ENCODE measurements at regions not wholly inside any gene's neighbourhood (a gene's known extent, or its start where the extent isn't known, plus 50 kb on each side); places are given as distances from the start of the nearest gene placed in this dataset.

GRCh38 chr12:17169726-17170471, 563.9 kb upstream of the LMO3 start:
- Histone ChIP-seq H3K4me3 (no peak overlapping the region), H3K4me1 (ENCODE audit: insufficient read depth) (no peaks in the 10 kb centered on the region), H3K27ac (no peak overlapping the region), H3K9me3 (no peaks in the 10 kb centered on the region), H3K36me3 (no peaks in the 10 kb centered on the region), H3K27me3 (no peaks in the 10 kb centered on the region)
- DNase-seq: no peak
- intact Hi-C loops (cut with DNase I): no loop called here
- TF ChIP-seq POLR2A (IDR thresholded peaks at IDR 0.05): no peak
- TF ChIP-seq EP300 (IDR thresholded peaks at IDR 0.05): no peak
- TF ChIP-seq CTCF (IDR thresholded peaks at IDR 0.05): no peak
- 44 to 54% (median 45%) methylated on average over 5 of the region's 5 CpGs for WGBS, 3 donors

- whole genome bisulfite sequencing, 3 donors: 63 to 75% (median 68%) methylated on average over 12 of the region's 12 CpGs
- intact Hi-C loops (cut with DNase I): no loop called here
- no peak for TF ChIP-seq POLR2A (IDR thresholded peaks at IDR 0.05)
- no peak for TF ChIP-seq EP300 (IDR thresholded peaks at IDR 0.05)
- no peak for TF ChIP-seq CTCF (IDR thresholded peaks at IDR 0.05)
Measured at GRCh38 chr12:17159506-17160300, 553.7 kb upstream of the LMO3 start.

GRCh38 chr12:17158201-17158600, 552.2 kb upstream of the LMO3 start:
- no peak for DNase-seq
- no peaks in the 10 kb centered on the region for H3K36me3 ChIP-seq
- no peak for TF ChIP-seq EP300 (IDR thresholded peaks at IDR 0.05)
- TF ChIP-seq CTCF (IDR thresholded peaks at IDR 0.05): no peak
- no peak for TF ChIP-seq POLR2A (IDR thresholded peaks at IDR 0.05)
- no peak overlapping the region for H3K4me3 ChIP-seq
- WGBS, 3 donors: 43 to 56% (median 53%) methylated on average over 1 of the region's 1 CpG
- H3K9me3 ChIP-seq: no peaks in the 10 kb centered on the region
- H3K27me3 ChIP-seq: no peaks in the 10 kb centered on the region
- no peaks in the 10 kb centered on the region for H3K4me1 ChIP-seq (ENCODE audit: insufficient read depth)
- intact Hi-C loops (cut with DNase I): no loop called here
- no peak overlapping the region for H3K27ac ChIP-seq

More at GRCh38 chr12:17159506-17160300, 553.7 kb upstream of the LMO3 start:
- H3K36me3 ChIP-seq: no peaks in the 10 kb centered on the region
- no peak overlapping the region for H3K4me3 ChIP-seq
- no peaks in the 10 kb centered on the region for H3K4me1 ChIP-seq (ENCODE audit: insufficient read depth)
- DNase-seq: no peak
- H3K9me3 ChIP-seq: no peaks in the 10 kb centered on the region
- H3K27me3 ChIP-seq: no peaks in the 10 kb centered on the region
- no peak overlapping the region for H3K27ac ChIP-seq

GRCh38 chr12:17151917-17152316, 546.0 kb upstream of the LMO3 start:
- 70 to 84% (median 78%) methylated on average over 2 of the region's 2 CpGs for WGBS, 3 donors
- H3K4me1 ChIP-seq (ENCODE audit: insufficient read depth): no peaks in the 10 kb centered on the region
- no peak overlapping the region for H3K27ac ChIP-seq
- H3K9me3 ChIP-seq: no peaks in the 10 kb centered on the region
- H3K27me3 ChIP-seq: no peaks in the 10 kb centered on the region
- no peak for TF ChIP-seq CTCF (IDR thresholded peaks at IDR 0.05)
- no peak for TF ChIP-seq POLR2A (IDR thresholded peaks at IDR 0.05)
- TF ChIP-seq EP300 (IDR thresholded peaks at IDR 0.05): no peak
- H3K4me3 ChIP-seq: no peak overlapping the region
- DNase-seq: no peak
- intact Hi-C loops (cut with DNase I): no loop called here
- H3K36me3 ChIP-seq: no peaks in the 10 kb centered on the region
